Esophagus (tissue), 2 donors: ENCODE measurements at regions not wholly inside any gene's neighbourhood (a gene's known extent, or its start where the extent isn't known, plus 50 kb on each side); places are given as distances from the start of the nearest gene placed in this dataset.
"Not testable (repeated sequence)": the region's sequence is repeated elsewhere in the genome, so short reads cannot be mapped to it uniquely, and the experiment has no call there.

ENCODE experiments used
- H3K27ac ChIP-seq, 2 donors: one replicate each; pipeline ENCODE4 v1.5.1; 2013; ENCODE audit warnings: low read depth in 2 of 2, mild to moderate bottlenecking in 2 of 2, inconsistent platforms in 1 of 2, low read length in 1 of 2, moderate library complexity in 1 of 2
- H3K27me3 ChIP-seq, 2 donors: one replicate each; pipeline ENCODE4 v1.6.1; 2013; ENCODE audit warnings: low read length in 2 of 2, control low read depth in 1 of 2, mild to moderate bottlenecking in 1 of 2; ENCODE audit not compliant: insufficient read depth in 2 of 2, control insufficient read depth in 1 of 2
- H3K36me3 ChIP-seq, 2 donors: one replicate each; pipeline ENCODE4 v1.6.1; 2013; ENCODE audit warnings: low read length in 1 of 2; ENCODE audit not compliant: control insufficient read depth in 2 of 2, insufficient read depth in 2 of 2
- H3K4me1 ChIP-seq, 2 donors: one replicate each; pipeline ENCODE4 v1.6.1; 2013; ENCODE audit warnings: low read length in 1 of 2; ENCODE audit not compliant: control insufficient read depth in 2 of 2, insufficient read depth in 2 of 2
- H3K4me3 ChIP-seq, 2 donors: one replicate each; pipeline ENCODE4 v1.5.1; 2013; ENCODE audit warnings: low read length in 2 of 2, mild to moderate bottlenecking in 2 of 2, low read depth in 1 of 2, moderate library complexity in 1 of 2
- H3K9me3 ChIP-seq, 2 donors: one replicate each; pipeline ENCODE4 v1.6.1; 2013; ENCODE audit warnings: mild to moderate bottlenecking in 2 of 2, low read depth in 1 of 2, low read length in 1 of 2, moderate library complexity in 1 of 2; ENCODE audit not compliant: control insufficient read depth in 2 of 2, insufficient read depth in 1 of 2
- WGBS, 2 donors: extraction: QIAGEN DNeasy Blood & Tissue Kit; methylation state at CpG; one replicate each; pipeline ENCODE4 v1.1.7; 2013; 5-methylcytosine and 5-hydroxymethylcytosine counted together
- donor health status: healthy with polysubstance abuse.
- donor health status: Bipolar disorder and iron deficiency.

DNA sequence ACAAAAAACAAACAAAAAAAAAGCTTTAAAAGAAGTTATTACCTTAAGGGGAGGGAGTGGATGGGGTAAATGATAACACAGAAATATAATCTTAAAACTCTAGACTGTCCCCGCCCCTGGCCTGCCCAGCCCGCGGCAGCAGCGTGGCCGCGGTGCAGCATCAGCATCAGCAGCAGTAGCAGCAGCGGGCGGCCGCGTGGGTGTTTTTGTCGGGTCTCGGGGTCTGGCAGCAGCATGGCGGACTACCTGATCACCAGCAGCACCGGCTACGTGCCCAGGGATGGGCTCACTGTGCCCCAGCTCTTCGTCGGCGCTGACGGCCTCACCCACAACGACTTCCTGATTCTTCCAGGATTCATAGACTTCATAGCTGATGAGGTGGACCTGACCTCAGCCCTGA lies 80.0 kb upstream of the ANKRD28 start:
- H3K4me3 ChIP-seq: no peak overlapping the region
- no peaks in the 10 kb centered on the region for H3K27me3 ChIP-seq
- peaks cover 0 to 4% of the 10 kb centered on the region in 2 donors for H3K4me1 ChIP-seq
- H3K9me3 ChIP-seq: peaks cover 2 to 3% of the 10 kb centered on the region in 2 donors
- no peak overlapping the region for H3K27ac ChIP-seq
- no peaks in the 10 kb centered on the region for H3K36me3 ChIP-seq
- 97 to 98% methylated on average over 19 to 20 of the region's 20 CpGs for WGBS, 2 donors

DNA sequence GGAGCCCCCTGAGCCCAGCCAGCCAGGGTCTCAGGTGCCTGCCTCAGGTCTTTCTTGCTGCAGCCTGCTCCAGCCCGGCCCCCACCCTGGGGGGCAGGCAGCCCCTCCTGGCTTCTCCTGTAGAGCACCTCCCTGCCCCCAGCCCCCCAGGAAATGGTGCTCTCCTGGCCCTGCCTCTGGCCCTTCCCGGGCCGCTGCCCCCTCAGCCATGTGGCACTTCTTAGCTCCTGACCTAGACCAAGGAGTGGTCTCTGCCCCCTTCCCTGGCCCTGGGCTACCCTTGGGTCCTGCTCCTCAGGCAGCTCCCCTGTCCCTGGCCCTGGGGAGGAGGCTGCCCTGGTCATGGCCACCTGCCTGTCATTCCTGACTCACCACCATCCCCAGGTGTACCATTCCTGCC lies 82.0 kb upstream of the ANKRD28 start:
- not testable (repeated sequence) for H3K9me3 ChIP-seq, H3K27ac ChIP-seq, H3K27me3 ChIP-seq, H3K36me3 ChIP-seq, H3K4me3 ChIP-seq, H3K4me1 ChIP-seq
- WGBS, 2 donors: 89 to 94% methylated on average over 3 of the region's 3 CpGs

DNA sequence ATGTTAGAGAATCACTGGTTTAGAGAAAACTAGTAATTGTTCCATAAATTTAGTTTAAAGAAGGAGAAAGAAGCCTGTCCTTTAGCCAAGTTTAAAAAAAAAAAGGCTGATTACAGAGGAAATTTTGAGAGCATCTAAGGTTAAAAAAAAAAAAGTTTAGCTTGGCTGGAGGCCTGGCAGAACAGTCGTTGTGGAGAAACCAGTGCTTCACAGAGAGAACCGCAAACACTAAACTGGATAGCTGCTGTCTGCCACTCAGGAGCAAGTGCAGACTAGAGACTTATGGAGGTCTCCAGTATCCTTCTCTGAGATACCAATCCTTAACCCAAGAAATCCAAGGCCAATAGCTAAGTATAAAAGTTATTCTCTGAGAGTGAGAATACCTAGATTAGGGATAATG lies 84.8 kb upstream of the ANKRD28 start:
- Histone ChIP-seq H3K4me3 (no peak overlapping the region), H3K36me3 (no peaks in the 10 kb centered on the region), H3K27me3 (no peaks in the 10 kb centered on the region), H3K9me3 (peaks cover 0 to 3% of the 10 kb centered on the region in 2 donors), H3K27ac (no peak overlapping the region), H3K4me1 (peaks cover 0 to 4% of the 10 kb centered on the region in 2 donors)
- 58 to 59% methylated on average over 2 of the region's 2 CpGs for WGBS, 2 donors

DNA sequence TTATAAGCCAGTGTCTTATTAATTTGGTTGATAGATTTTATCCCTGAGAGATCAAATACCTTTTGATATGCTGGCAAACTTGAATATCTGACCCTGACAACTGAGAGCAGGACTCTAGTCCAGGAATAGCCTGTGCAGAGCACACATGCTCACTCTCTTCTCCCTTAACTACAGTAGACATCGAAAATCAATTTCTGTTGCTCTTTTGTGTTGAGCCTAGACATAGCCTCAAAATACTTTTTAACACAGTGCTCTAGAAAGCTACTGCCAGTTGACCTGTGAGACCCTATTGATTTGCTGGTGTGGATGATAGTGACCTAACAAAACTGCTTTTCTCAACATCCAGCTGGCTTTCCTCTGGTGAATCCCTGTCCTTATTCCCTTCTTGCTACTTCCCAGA lies 86.4 kb upstream of the ANKRD28 start:
- no peak overlapping the region for H3K27ac ChIP-seq
- no peak overlapping the region for H3K4me3 ChIP-seq
- H3K4me1 ChIP-seq: no peaks in the 10 kb centered on the region
- peaks cover 0 to 3% of the 10 kb centered on the region in 2 donors for H3K9me3 ChIP-seq
- no peaks in the 10 kb centered on the region for H3K27me3 ChIP-seq
- H3K36me3 ChIP-seq: no peaks in the 10 kb centered on the region
- WGBS, 2 donors: 88 to 95% methylated on average over 1 of the region's 1 CpG

DNA sequence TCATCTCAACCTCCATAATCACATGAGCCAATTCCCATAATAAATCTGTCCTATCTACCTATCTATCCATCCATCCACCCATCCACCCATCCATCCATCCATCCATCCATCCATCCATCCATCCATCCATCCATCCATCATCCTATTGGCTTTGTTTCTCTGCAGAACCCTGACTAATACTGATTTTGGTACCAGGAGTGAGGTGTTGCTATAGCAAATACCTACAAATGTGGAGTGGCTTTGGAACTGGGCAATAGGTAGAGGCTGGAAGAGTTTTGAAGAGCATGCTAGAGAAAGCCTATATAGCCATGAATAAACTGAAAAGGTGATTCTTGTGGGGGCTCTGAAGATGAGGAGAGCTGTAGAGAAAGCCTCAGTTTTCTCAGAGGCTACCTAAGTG lies 88.7 kb upstream of the ANKRD28 start:
- H3K27ac ChIP-seq: no peak overlapping the region
- no peaks in the 10 kb centered on the region for H3K9me3 ChIP-seq
- no peaks in the 10 kb centered on the region for H3K4me1 ChIP-seq
- H3K36me3 ChIP-seq: no peaks in the 10 kb centered on the region
- no peak overlapping the region for H3K4me3 ChIP-seq
- no peaks in the 10 kb centered on the region for H3K27me3 ChIP-seq

DNA sequence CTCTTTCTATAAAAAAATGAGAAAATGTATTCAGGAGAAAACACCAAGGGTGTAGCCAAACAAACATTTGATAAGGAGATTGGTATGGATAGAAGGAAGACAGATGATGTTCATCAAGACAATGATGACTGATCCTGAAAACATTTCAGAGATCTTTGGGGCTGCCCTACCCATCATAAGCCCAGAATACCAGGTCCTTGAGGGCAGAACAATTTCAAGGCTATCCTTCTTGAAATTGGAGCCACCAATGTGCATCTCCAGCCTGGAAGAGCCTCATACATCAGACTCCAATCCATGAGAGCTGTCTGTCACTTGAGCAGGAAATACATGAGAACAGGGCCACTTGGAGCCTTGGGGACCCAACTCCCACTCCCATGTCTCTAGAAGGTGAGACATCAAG lies 89.5 kb upstream of the ANKRD28 start:
- H3K27ac ChIP-seq: no peak overlapping the region
- no peaks in the 10 kb centered on the region for H3K36me3 ChIP-seq
- no peaks in the 10 kb centered on the region for H3K4me1 ChIP-seq
- H3K27me3 ChIP-seq: no peaks in the 10 kb centered on the region
- no peak overlapping the region for H3K4me3 ChIP-seq
- H3K9me3 ChIP-seq: no peaks in the 10 kb centered on the region

DNA sequence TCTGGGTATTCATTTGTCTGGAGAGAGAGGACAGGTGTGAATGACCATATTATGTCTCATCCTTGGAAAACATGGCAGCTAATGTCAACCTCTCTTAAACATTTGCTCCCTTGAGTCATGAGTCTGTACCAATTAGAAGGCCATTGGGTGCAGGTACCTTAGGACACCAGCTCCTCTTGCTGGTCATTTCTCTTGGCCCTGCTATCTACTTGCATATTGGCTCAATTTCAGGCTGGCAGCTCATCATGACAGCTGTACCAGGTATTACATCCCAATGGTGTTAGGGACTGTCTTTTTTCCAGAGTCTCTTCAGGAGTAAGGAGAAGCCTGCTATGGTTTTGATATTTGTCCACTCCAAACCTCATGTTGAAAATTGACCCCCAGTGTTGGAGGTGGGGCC lies 92.2 kb upstream of the ANKRD28 start:
- Histone ChIP-seq H3K27ac (no peak overlapping the region), H3K4me1 (no peaks in the 10 kb centered on the region), H3K4me3 (no peak overlapping the region), H3K9me3 (no peaks in the 10 kb centered on the region), H3K27me3 (no peaks in the 10 kb centered on the region), H3K36me3 (no peaks in the 10 kb centered on the region)

DNA sequence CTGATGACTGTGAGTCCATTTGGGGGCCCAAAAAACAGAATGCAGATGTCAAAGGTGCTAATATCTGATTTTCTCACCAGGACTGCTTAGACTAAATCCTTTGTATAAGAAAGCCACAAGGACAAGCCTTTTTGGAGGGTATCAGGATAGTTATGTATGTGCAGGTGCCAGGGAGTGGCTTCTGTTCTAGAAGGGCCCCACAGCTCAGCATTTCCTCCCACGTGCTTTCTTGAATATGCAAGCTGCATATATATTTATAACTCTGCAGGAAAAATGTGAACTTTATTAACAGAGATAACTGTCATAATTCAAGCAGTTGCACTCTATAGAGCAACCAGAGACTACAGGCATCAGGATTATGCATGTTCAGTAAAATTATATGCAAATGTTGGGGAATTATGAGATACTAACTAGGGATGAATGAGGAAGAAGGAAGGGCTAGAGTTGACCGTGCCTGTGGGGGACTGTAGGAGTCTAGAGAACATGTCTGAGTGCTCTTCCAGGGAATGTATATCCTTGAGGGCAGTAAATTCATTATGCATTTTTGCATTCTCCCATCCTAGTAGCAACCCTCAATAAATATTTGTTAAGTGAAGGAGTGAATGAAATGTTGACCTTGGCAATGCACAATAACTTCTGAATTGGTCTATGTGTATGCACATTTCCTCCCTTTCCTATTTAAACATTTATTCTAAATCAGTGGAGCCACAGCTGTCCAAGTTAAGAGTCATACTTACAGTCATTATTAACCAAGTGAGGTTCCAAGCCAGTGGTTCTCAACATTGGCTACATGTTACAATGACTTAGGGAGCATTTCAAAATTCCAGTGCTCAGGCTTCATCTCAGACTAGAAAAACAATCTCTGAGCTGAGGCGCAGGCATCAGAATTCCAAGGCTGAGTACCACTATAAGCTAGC lies 94.8 kb upstream of the ANKRD28 start:
- no peak overlapping the region for H3K27ac ChIP-seq
- WGBS, 2 donors: 63 to 70% methylated on average over 3 of the region's 3 CpGs

DNA sequence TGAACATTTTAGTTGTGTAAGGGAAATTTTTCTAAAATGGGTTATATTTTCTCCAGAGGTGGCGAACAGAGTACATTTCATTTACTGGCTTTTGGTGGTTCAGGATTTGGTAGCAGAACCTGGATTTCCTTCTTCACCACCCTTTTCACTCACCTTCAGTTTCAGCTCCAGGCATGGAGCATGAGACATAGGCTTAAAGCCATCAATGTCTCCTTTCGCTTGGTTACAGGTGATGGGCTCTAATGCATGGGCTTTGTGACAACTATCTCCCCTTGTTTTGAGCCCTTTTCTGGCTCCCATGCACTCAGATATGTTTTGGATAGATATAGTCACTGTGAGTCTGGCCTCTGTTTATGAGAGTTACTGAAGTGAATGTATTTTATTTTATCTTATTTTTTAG lies 96.6 kb upstream of the ANKRD28 start:
- no peaks in the 10 kb centered on the region for H3K4me1 ChIP-seq
- peaks cover 0 to 3% of the 10 kb centered on the region in 2 donors for H3K9me3 ChIP-seq
- no peaks in the 10 kb centered on the region for H3K36me3 ChIP-seq
- H3K27me3 ChIP-seq: no peaks in the 10 kb centered on the region
- no peak overlapping the region for H3K4me3 ChIP-seq
- H3K27ac ChIP-seq: no peak overlapping the region
- 45 to 55% methylated on average over 2 of the region's 2 CpGs for WGBS, 2 donors

More for the DNA sequence above, 94.8 kb upstream of the ANKRD28 start:
- Histone ChIP-seq H3K9me3 (peaks cover 0 to 3% of the 10 kb centered on the region in 2 donors), H3K27me3 (no peaks in the 10 kb centered on the region), H3K36me3 (no peaks in the 10 kb centered on the region), H3K4me1 (no peaks in the 10 kb centered on the region), H3K4me3 (no peak overlapping the region)

DNA sequence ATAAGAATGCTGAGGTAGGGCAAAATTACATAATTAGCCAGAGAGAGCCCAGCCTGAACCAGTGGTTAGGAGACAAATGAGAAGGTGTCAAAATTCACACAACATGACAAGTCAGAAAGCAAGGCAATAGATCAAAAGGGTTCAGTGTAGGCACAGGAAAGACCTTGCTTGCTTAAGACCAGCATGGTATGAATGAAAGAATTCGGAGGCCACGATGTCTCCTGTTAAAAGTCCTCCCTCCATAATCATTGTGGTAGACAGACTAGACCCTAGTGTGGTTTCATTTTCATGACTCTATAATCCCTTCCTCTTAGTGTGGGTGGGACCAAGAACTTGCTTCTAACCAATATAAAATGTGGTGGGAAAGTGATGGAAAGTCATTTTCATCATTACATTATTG lies 98.7 kb upstream of the ANKRD28 start:
- Histone ChIP-seq H3K36me3 (no peaks in the 10 kb centered on the region), H3K4me3 (no peak overlapping the region), H3K27me3 (no peaks in the 10 kb centered on the region), H3K27ac (no peak overlapping the region), H3K4me1 (no peaks in the 10 kb centered on the region), H3K9me3 (peaks cover 0 to 3% of the 10 kb centered on the region in 2 donors)
- 83 to 86% methylated on average over 2 of the region's 2 CpGs for WGBS, 2 donors
